DOHH2 (cell line): ENCODE measurements at regions not wholly inside any gene's neighbourhood (a gene's known extent, or its start where the extent isn't known, plus 50 kb on each side); places are given as distances from the start of the nearest gene placed in this dataset.
"Not testable (repeated sequence)": the region's sequence is repeated elsewhere in the genome, so short reads cannot be mapped to it uniquely, and the experiment has no call there.

Experiments used
- H3F3A ChIP-seq: fragments of 200-600 bp; sonication (generic), shearing (Covaris generic); 2 replicates; pipeline ENCODE4 v1.6.0; 2016; ENCODE audit warnings: antibody characterized with exemption, mild to moderate bottlenecking; ENCODE audit not compliant: control insufficient read depth, insufficient read depth
- H3K27ac ChIP-seq: fragments of 200-600 bp; sonication (generic); 2 replicates; pipeline ENCODE4 v1.5.1; 2014; ENCODE audit warnings: low read depth, mild to moderate bottlenecking, low read length, moderate library complexity
- H3K27me3 ChIP-seq: fragments of 200-600 bp; sonication (generic); 2 replicates; pipeline ENCODE4 v1.6.1; 2014; ENCODE audit warnings: mild to moderate bottlenecking, low read length, mixed read lengths; ENCODE audit not compliant: control insufficient read depth
- H3K36me3 ChIP-seq: fragments of 200-600 bp; sonication (generic); 2 replicates; pipeline ENCODE4 v1.6.1; 2014; ENCODE audit warnings: mild to moderate bottlenecking, low read length, moderate library complexity, mixed read lengths; ENCODE audit not compliant: control insufficient read depth
- H3K4me1 ChIP-seq: fragments of 200-600 bp; sonication (generic); 2 replicates; pipeline ENCODE4 v1.6.1; 2014; ENCODE audit warnings: mild to moderate bottlenecking, low read length, mixed read lengths; ENCODE audit not compliant: control insufficient read depth
- H3K4me2 ChIP-seq: fragments of 200-600 bp; sonication (generic); 2 replicates; pipeline ENCODE4 v1.6.0; 2014; ENCODE audit warnings: mild to moderate bottlenecking, low read length, moderate library complexity
- H3K4me3 ChIP-seq: fragments of 200-600 bp; sonication (generic); 2 replicates; pipeline ENCODE4 v1.5.1; 2014; ENCODE audit warnings: mild to moderate bottlenecking, low read length, mixed read lengths
- H3K79me2 ChIP-seq: fragments of 200-600 bp; sonication (generic); 2 replicates; pipeline ENCODE4 v1.6.1; 2014; ENCODE audit warnings: mild to moderate bottlenecking, low read length, mixed read lengths; ENCODE audit not compliant: control insufficient read depth
- H3K9me2 ChIP-seq: fragments of 200-600 bp; sonication (generic); replicated peaks from 2 replicates; pipeline ENCODE4 v1.6.1; 2014; ENCODE audit warnings: mild to moderate bottlenecking, low read length, mixed read lengths; ENCODE audit not compliant: control insufficient read depth
- H3K9me3 ChIP-seq: fragments of 200-600 bp; sonication (generic); 2 replicates; pipeline ENCODE4 v1.6.1; 2014; ENCODE audit warnings: antibody characterized with exemption, low read length, mixed read lengths; ENCODE audit not compliant: control insufficient read depth, insufficient read depth
- H4K20me1 ChIP-seq: fragments of 200-600 bp; sonication (generic); 2 replicates; pipeline ENCODE4 v1.6.0; 2014; ENCODE audit warnings: low read depth, mild to moderate bottlenecking, antibody characterized with exemption, low read length, moderate library complexity; ENCODE audit not compliant: control insufficient read depth, insufficient read depth
- EZH2phosphoT487 ChIP-seq: fragments of 200-600 bp; sonication (generic); IDR thresholded peaks from 2 replicates; pipeline ENCODE4 v1.6.1; 2017; ENCODE audit warnings: borderline replicate concordance, mild to moderate bottlenecking, antibody characterized with exemption, low read length, moderate library complexity, mixed read lengths
- TF ChIP-seq, protein P1 (sequence below): fragments of 200-600 bp; sonication (generic); IDR thresholded peaks from one replicate; pipeline ENCODE4 v1.5.1; 2014; ENCODE audit warnings: antibody characterized with exemption, mild to moderate bottlenecking, low read depth, low read length; ENCODE audit not compliant: poor library complexity, severe bottlenecking

DNA sequence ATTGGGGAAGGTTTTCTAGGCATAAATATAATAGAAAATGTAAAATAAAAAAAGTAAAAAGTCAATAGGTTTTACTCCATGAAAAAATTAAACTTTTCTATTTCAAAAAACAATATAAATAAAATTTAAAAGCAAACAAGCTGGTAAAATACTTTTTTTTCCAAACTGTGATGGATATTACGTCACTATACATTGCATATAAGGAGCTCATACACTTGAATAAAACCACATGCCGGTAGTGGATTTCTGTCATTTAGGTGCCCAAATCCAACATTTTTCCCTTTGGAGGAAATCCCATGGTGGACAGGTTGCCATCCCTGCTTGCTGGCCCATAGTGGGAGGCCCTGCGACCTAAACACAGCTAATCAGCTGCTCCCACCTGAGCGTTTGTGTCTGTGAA lies 289.4 kb upstream of the HNRNPA3 start:
- H3K27ac ChIP-seq = no peak overlapping the region
- no peaks in the 10 kb centered on the region for H3K9me2 ChIP-seq
- no peak overlapping the region for H3K4me3 ChIP-seq
- H3K27me3 ChIP-seq = no peaks in the 10 kb centered on the region; the same call in 1 of the 2 replicates
- H3F3A ChIP-seq = no peaks in the 10 kb centered on the region
- no peaks in the 10 kb centered on the region for H3K4me1 ChIP-seq
- H3K36me3 ChIP-seq = no peaks in the 10 kb centered on the region
- no peak overlapping the region for H3K4me2 ChIP-seq
- TF ChIP-seq EZH2phosphoT487 = no peak
- TF ChIP-seq, protein P1, sequence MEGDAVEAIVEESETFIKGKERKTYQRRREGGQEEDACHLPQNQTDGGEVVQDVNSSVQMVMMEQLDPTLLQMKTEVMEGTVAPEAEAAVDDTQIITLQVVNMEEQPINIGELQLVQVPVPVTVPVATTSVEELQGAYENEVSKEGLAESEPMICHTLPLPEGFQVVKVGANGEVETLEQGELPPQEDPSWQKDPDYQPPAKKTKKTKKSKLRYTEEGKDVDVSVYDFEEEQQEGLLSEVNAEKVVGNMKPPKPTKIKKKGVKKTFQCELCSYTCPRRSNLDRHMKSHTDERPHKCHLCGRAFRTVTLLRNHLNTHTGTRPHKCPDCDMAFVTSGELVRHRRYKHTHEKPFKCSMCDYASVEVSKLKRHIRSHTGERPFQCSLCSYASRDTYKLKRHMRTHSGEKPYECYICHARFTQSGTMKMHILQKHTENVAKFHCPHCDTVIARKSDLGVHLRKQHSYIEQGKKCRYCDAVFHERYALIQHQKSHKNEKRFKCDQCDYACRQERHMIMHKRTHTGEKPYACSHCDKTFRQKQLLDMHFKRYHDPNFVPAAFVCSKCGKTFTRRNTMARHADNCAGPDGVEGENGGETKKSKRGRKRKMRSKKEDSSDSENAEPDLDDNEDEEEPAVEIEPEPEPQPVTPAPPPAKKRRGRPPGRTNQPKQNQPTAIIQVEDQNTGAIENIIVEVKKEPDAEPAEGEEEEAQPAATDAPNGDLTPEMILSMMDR = no peak
- H3K9me3 ChIP-seq = no peaks in the 10 kb centered on the region
- no peaks in the 10 kb centered on the region for H3K79me2 ChIP-seq
- no peaks in the 10 kb centered on the region for H4K20me1 ChIP-seq

DNA sequence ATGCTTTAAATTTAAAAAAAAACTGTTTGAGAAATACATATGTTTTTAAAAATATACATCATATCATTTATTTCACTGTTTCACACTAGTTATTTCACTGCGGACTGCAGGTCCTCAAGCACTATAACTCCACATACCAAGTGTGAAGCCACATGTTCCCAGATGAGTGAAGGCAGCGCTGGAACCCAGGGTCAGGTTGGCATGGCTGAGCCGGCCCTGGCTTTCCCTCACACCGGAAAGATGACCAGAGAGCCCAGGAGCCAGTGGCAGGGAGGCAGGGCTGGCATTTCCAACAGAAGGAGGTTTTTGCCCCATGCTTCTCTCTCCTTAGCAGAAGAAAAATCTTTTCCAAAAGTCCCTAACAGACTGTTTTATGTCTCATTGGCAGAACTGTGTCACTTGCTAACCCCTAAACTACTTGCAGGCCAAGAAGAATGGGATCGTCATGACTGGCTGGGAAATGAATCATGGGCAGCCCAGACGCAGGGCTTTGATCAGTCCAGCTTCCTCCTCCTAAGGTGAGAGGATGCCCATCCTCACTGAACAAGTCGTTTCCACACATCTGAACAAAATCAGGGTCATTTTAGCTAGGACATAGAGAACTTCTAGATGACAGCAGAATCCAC lies 287.6 kb upstream of the HNRNPA3 start:
- TF ChIP-seq EZH2phosphoT487 = no peak
- TF ChIP-seq, protein P1 = no peak
- H3K79me2 ChIP-seq = no peaks in the 10 kb centered on the region
- no peaks in the 10 kb centered on the region for H3K36me3 ChIP-seq
- no peak overlapping the region for H3K4me3 ChIP-seq
- no peak overlapping the region for H3K27ac ChIP-seq
- no peaks in the 10 kb centered on the region for H3K4me1 ChIP-seq
- H3K27me3 ChIP-seq = no peaks in the 10 kb centered on the region; the same call in 1 of the 2 replicates
- no peaks in the 10 kb centered on the region for H3F3A ChIP-seq
- H3K4me2 ChIP-seq = no peak overlapping the region
- H4K20me1 ChIP-seq = no peaks in the 10 kb centered on the region
- no peaks in the 10 kb centered on the region for H3K9me3 ChIP-seq
- no peaks in the 10 kb centered on the region for H3K9me2 ChIP-seq

DNA sequence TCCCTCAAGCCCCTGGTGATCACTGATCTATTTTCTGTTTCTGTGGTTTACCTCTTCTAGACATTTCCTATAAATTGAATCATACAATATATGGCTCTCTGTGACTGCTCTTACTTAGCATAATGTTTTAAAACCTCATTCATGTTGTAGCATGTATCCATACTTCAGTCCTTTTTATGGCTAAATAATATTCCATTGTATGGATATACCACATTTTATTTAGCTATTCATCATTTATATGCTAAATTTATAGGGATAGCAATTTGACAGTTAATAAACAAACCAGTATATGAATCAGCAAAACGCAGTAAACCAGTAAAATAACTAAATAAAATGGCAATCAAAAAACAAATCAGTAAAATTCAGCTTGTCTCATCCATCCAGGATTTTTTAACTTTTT lies 286.1 kb upstream of the HNRNPA3 start:
- Histone ChIP-seq H3K4me3 (no peak overlapping the region), H3F3A (no peaks in the 10 kb centered on the region), H3K27ac (no peak overlapping the region), H3K9me2 (no peaks in the 10 kb centered on the region), H3K4me1 (no peaks in the 10 kb centered on the region), H3K27me3 (peaks cover 2% of the 10 kb centered on the region; the same call in 1 of the 2 replicates), H3K79me2 (no peaks in the 10 kb centered on the region), H3K9me3 (no peaks in the 10 kb centered on the region), H3K36me3 (no peaks in the 10 kb centered on the region), H3K4me2 (no peak overlapping the region), H4K20me1 (no peaks in the 10 kb centered on the region)
- TF ChIP-seq, protein P1 = no peak
- no peak for TF ChIP-seq EZH2phosphoT487

DNA sequence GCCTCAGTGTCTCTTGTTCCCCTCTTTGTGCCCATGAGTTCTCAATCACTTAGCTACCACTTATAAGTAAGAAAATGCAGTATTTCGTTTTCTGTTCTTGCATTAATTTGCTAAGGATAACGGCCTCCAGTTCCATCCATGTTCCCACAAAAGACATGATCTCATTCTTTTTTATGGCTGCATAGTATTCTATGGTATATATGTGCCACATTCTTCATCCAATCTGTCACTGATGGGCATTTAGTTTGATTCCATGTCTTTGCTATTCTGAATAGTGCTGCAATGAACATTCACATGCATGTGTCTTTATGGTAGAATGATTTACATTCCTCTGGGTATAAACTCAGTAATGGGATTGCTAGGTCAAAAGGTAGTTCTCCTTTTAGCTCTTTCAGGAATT lies 283.2 kb upstream of the HNRNPA3 start:
- not testable (repeated sequence) for H3K9me2 ChIP-seq, H3K27me3 ChIP-seq, H3K4me3 ChIP-seq, H3K36me3 ChIP-seq, H3F3A ChIP-seq, H3K4me1 ChIP-seq, H3K27ac ChIP-seq, H4K20me1 ChIP-seq, H3K9me3 ChIP-seq, H3K4me2 ChIP-seq, H3K79me2 ChIP-seq
